ENCODE measurements at regions not wholly inside any gene's neighbourhood (a gene's known extent, or its start where the extent isn't known, plus 50 kb on each side); places are given as distances from the start of the nearest gene placed in this dataset.

- TF ChIP-seq CTCF (conservative IDR thresholded peaks at IDR 0.05; ENCODE audit: low read depth, low read length), result no peak
- TF ChIP-seq EZH2 (IDR thresholded peaks at IDR 0.05; ENCODE audit: low read length, unreplicated experiment), result no peak
Measured at GRCh38 chr14:106789318-106789717, 1262.9 kb downstream of the TMEM121 start.
